COLO829 (cell line): ENCODE measurements at regions not wholly inside any gene's neighbourhood (a gene's known extent, or its start where the extent isn't known, plus 50 kb on each side); places are given as distances from the start of the nearest gene placed in this dataset.
"Not testable (repeated sequence)": the region's sequence is repeated elsewhere in the genome, so short reads cannot be mapped to it uniquely, and the experiment has no call there.

ENCODE experiments used
- DNase-seq: peaks from one replicate; pipeline ENCODE4 v3.0.0; 2012; ENCODE audit warnings: low spot score

- not testable (repeated sequence) for DNase-seq
Measured at GRCh38 chr3:20820872-20821271, 634.9 kb upstream of the SGO1 start.

- no peak for DNase-seq
Measured at GRCh38 chr3:20811631-20812030, 625.6 kb upstream of the SGO1 start.

GRCh38 chr3:20811006-20811405 is 625.0 kb upstream of the SGO1 start:
- no peak for DNase-seq

GRCh38 chr3:20810555-20810954 is 624.5 kb upstream of the SGO1 start:
- no peak for DNase-seq

GRCh38 chr3:20809356-20809755 is 623.4 kb upstream of the SGO1 start:
- no peak for DNase-seq

GRCh38 chr3:20808864-20809263 is 622.9 kb upstream of the SGO1 start:
- no peak for DNase-seq

GRCh38 chr3:20798666-20799065 is 612.7 kb upstream of the SGO1 start:
- DNase-seq: no peak

- no peak for DNase-seq
Measured at GRCh38 chr3:20787005-20787404, 601.0 kb upstream of the SGO1 start.

- DNase-seq: no peak
Measured at GRCh38 chr3:20776692-20777091, 590.7 kb upstream of the SGO1 start.

- DNase-seq: no peak
Measured at GRCh38 chr3:20776286-20776685, 590.3 kb upstream of the SGO1 start.

GRCh38 chr3:20773320-20773984 is 587.4 kb upstream of the SGO1 start:
- no peak for DNase-seq

GRCh38 chr3:20772869-20773268 is 586.9 kb upstream of the SGO1 start:
- no peak for DNase-seq

GRCh38 chr3:20769430-20769829 is 583.4 kb upstream of the SGO1 start:
- no peak for DNase-seq

- DNase-seq: no peak
Measured at GRCh38 chr3:20760981-20761380, 575.0 kb upstream of the SGO1 start.

GRCh38 chr3:20752416-20752815 is 566.4 kb upstream of the SGO1 start:
- no peak for DNase-seq

GRCh38 chr3:20751296-20751695 is 565.3 kb upstream of the SGO1 start:
- DNase-seq: no peak

- DNase-seq: no peak
Measured at GRCh38 chr3:20747741-20748140, 561.7 kb upstream of the SGO1 start.

- DNase-seq: no peak
Measured at GRCh38 chr3:20743553-20744321, 557.7 kb upstream of the SGO1 start.

GRCh38 chr3:20742903-20743552 is 557.0 kb upstream of the SGO1 start:
- DNase-seq: no peak

GRCh38 chr3:20741381-20741780 is 555.4 kb upstream of the SGO1 start:
- no peak for DNase-seq

GRCh38 chr3:20739814-20740213 is 553.8 kb upstream of the SGO1 start:
- DNase-seq: no peak

- no peak for DNase-seq
Measured at GRCh38 chr3:20736287-20736852, 550.4 kb upstream of the SGO1 start.

GRCh38 chr3:20729185-20729584 is 543.2 kb upstream of the SGO1 start:
- DNase-seq: no peak
